Fibroblast of skin of abdomen (primary cell): ENCODE measurements at regions not wholly inside any gene's neighbourhood (a gene's known extent, or its start where the extent isn't known, plus 50 kb on each side); places are given as distances from the start of the nearest gene placed in this dataset.
"Not testable (repeated sequence)": the region's sequence is repeated elsewhere in the genome, so short reads cannot be mapped to it uniquely, and the experiment has no call there.

Experiments used
- DNase-seq: peaks from one replicate; pipeline ENCODE4 v3.0.0-alpha.2; 2013

DNA sequence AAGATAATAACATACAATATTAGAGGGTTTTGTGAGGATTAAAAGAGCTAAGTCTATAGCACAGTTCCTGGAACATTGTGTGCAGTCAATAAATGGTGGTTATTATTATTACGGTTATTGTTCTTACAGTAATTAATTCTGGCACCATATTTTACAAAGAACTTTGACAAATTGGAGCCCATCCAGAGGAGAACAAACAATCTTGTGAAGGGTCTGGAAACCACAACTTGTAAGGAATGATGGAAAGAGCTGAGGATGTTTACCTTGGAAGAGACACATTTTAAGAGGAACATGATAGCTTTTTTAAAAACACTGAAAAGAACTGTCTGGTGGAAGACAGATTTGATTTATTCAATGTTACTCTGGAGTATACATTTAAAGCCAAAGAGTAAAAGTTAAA is 150.5 kb upstream of the KRR1 start:
- peak; percentile 81 for DNase-seq

GRCh38 chr12:75660805-75661404 is 149.5 kb upstream of the KRR1 start:
- DNase-seq, result peak; percentile 80

GRCh38 chr12:75660107-75660530 is 148.7 kb upstream of the KRR1 start:
- DNase-seq, result peak; percentile 90

GRCh38 chr12:75658901-75659823 is 147.8 kb upstream of the KRR1 start:
- peak; percentile 77 for DNase-seq

DNA sequence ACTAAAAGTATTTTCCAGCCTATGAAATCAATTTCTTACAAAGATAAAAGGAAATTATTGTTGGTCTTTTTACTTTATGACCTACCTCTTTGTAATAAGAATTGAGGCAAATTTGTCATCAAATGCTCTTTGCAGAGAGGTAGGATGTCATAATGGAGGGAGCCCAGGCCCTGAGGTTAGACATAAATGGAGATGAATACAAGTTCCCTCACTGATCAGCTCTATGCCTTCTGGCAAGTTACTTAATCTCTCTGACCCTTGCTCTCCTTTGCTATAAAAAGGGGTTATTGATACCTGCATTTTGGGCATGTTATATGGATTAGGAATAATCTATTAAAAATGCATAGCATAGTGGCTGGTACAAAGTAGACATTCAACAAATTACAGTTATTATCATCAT is 146.9 kb upstream of the KRR1 start:
- no peak for DNase-seq

GRCh38 chr12:75657831-75658230 is 146.4 kb upstream of the KRR1 start:
- peak; percentile 65 for DNase-seq

DNA sequence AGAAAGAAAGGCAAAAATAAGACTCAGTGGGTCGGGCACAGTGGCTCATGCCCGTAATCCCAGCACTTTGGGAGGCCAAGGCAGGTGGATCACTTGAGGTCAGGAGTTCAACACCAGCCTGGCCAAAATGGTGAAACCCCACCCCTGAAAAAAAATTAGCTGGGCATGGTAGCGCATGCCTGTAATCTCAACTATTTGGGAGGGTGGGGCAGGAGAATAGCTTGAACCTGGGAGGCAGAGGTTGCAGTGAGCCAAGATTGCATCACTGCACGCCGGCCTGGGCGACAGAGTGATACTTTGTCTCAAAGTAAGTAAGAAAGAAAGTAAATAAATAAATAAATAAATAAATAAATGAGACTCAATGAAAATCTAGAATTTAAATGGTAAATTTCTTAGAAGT is 145.9 kb upstream of the KRR1 start:
- not testable (repeated sequence) for DNase-seq

- DNase-seq, result peak; percentile 97
Observed at GRCh38 chr12:75656648-75657047, 145.2 kb upstream of the KRR1 start.

GRCh38 chr12:75656210-75656609 is 144.8 kb upstream of the KRR1 start:
- no peak for DNase-seq

DNA sequence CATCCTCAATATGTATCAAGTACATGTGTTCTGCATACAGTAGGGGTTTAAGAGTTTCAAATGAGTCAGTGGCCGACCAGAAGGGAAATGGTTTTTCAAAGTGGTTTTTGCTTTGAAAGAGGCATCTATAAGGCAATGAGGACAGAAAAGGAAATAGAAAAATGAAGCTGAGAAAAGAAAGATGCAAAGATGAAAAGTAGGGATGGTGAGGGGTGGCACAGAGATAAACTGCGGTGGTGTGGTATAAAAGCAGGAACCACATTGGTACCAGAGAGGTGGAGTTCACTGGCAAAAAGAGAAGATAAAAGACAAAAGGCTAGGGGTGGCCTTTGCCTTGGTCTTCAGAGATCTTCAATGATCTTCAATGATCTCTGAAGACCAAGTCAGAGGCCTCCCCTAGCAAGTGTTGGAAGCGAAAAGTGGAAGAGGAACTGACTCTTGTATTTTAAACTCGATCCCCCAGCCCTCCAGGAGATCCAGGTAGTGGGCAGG is 144.0 kb upstream of the KRR1 start:
- no peak for DNase-seq

DNA sequence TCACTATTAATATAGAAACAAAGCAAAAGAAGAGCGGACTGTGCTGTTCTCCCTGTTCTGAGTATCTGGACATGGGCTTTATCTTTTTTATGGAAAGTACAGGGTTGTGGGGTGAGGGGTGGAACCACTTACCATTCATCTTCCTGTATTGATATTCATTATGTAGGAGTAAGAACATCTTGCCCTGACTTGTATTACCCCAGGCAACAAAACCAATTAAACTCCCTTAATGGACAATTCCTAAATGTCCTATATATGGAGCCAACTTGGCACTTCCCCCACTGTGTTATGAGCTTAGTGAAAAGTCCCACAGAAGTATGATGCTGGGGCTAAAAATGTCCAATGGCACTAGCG is 139.9 kb upstream of the KRR1 start:
- DNase-seq, result no peak

- peak; percentile 62 for DNase-seq
Observed at GRCh38 chr12:75650595-75651341, 139.4 kb upstream of the KRR1 start.

- no peak for DNase-seq
Observed at GRCh38 chr12:75650100-75650499, 138.7 kb upstream of the KRR1 start.

GRCh38 chr12:75648856-75649255 is 137.4 kb upstream of the KRR1 start:
- DNase-seq, result no peak

GRCh38 chr12:75646329-75647210 is 135.2 kb upstream of the KRR1 start:
- DNase-seq, result no peak

DNA sequence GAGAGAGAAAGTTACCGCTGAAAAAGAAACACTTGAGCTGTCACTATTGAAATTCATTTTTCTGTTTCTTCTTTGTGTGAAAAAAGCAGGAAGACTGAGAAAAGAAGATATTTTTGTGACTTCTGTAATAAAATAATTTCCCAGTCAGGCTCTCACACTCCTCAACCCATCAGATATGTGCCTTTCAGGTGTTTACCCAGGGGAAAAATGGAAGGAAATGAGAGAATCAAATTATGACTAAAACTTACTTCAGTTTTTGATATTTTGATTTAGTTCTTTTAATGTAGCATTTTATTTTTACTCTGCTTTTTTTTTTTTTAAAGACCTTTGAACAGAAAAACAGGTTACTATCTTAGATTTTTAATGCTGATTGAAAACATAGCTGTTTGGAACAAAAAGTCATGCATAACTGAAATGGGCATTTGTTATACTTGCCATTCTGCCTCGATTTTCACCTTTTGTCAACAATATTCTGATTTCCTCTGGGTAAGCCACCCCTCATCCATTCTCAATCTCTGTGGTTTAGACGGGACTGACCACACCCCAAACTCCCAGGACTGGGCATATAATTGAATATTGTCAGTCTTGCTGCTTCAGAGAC is 133.2 kb upstream of the KRR1 start:
- no peak for DNase-seq

GRCh38 chr12:75643119-75643518 is 131.7 kb upstream of the KRR1 start:
- DNase-seq, result peak; percentile 39

- peak; percentile 44 for DNase-seq
Observed at GRCh38 chr12:75642226-75642625, 130.8 kb upstream of the KRR1 start.

- peak; percentile 91 for DNase-seq
Observed at GRCh38 chr12:75641031-75641780, 129.8 kb upstream of the KRR1 start.

GRCh38 chr12:75638792-75639191 is 127.4 kb upstream of the KRR1 start:
- DNase-seq, result no peak

- DNase-seq, result no peak
Observed at GRCh38 chr12:75636607-75637006, 125.2 kb upstream of the KRR1 start.
